MCF 10A (cell line): ENCODE measurements at regions not wholly inside any gene's neighbourhood (a gene's known extent, or its start where the extent isn't known, plus 50 kb on each side); places are given as distances from the start of the nearest gene placed in this dataset.

Experiments used
- BruUV-seq: library from RNA; stranded (reverse); fragments of 400-500 nt; replicated peaks from 2 replicates; lab custom pipeline; 2021; lab: Mats Ljungman, UMichigan
- CTCF ChIA-PET: fragments of 300-600 bp; sonication (Branson Sonifier 250); formaldehyde crosslinking; extraction: SDS; loops from one replicate; lab custom pipeline; 2021; ENCODE audit warnings: antibody characterized with exemption, inconsistent platforms; lab: Yijun Ruan, JAX
- POLR2A ChIA-PET: fragments of 300-600, 350-650 bp; sonication (Branson Sonifier 250); formaldehyde crosslinking; extraction: SDS; loops from one replicate; lab custom pipeline; 2020; ENCODE audit warnings: antibody characterized with exemption, inconsistent platforms; lab: Yijun Ruan, JAX
- DNase-seq: peaks from one replicate; pipeline ENCODE4 v3.0.0-alpha.2; 2018; ENCODE audit not compliant: unreplicated experiment
- H3K27ac Mint-ChIP-seq: one replicate; pipeline ENCODE4 v1.8.0; 2022; ENCODE audit warnings: mild to moderate bottlenecking, low read depth, mixed read lengths; ENCODE audit not compliant: unreplicated experiment
- H3K27me3 Mint-ChIP-seq: one replicate; pipeline ENCODE4 v1.8.0; 2022; ENCODE audit warnings: mixed read lengths; ENCODE audit not compliant: insufficient read depth, unreplicated experiment
- H3K36me3 Mint-ChIP-seq: one replicate; pipeline ENCODE4 v1.8.0; 2022; ENCODE audit warnings: mild to moderate bottlenecking, moderate library complexity, mixed read lengths; ENCODE audit not compliant: insufficient read depth, unreplicated experiment
- H3K4me1 Mint-ChIP-seq: one replicate; pipeline ENCODE4 v1.8.0; 2022; ENCODE audit warnings: mixed read lengths; ENCODE audit not compliant: insufficient read depth, unreplicated experiment
- H3K4me3 Mint-ChIP-seq: one replicate; pipeline ENCODE4 v1.8.0; 2022; ENCODE audit warnings: mild to moderate bottlenecking, moderate library complexity, mixed read lengths; ENCODE audit not compliant: unreplicated experiment
- H3K9me3 Mint-ChIP-seq: one replicate; pipeline ENCODE4 v1.8.0; 2022; ENCODE audit warnings: mixed read lengths; ENCODE audit not compliant: unreplicated experiment
- intact Hi-C: fragments of 100-400 bp; cut with micrococcal nuclease; formaldehyde crosslinking; loops from 2 replicates; pipeline ENCODE4 v1.14.1; 2022
- TF ChIP-seq, protein P1 (sequence below): fragments of 200-600 bp; IDR thresholded peaks from one replicate; pipeline ENCODE4 v1.8.0; 2022; ENCODE audit warnings: antibody characterized with exemption, mild to moderate bottlenecking; ENCODE audit not compliant: unreplicated experiment

DNA sequence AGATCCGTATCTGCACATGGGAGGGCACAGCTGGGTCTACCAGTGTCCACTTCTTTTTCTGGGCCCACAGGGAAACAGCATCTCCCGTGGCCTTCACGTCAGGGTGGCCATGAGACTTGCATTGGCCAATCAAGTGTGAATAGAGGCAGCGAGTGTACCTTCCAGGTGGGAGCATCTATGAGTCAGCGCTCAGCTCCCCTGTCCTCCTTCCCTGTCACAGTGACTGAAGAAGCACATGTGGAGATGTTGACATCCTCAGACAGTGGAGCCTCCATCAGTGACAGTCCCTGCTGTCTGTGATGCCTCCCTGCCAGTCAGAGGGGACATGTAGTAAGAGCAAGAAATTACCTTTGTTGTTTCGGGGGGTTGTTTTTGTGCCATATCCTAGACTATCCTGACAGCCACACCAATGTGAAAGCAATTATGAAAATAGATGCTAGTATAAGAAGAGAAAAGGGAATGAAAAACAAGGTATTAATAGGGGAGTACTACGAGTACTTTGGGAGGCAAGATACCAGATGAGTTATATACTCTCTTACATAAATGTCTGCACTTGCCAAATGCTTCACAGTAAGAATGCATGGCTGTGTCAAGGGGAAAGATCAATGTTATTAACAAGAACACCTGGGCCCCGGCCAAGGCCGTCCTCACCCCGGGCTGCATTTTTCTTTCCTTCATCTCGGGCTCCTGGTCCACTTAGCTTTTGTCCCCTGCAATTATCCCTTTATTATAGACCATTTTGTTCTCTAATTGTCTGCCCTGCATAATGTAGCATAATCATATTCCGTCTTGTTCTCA, 86.0 kb downstream of the MATN1 start:
- ChIA-PET CTCF (no interaction called here), POLR2A (no interaction called here)
- DNase-seq, result no peak
- Mint-ChIP-seq H3K9me3 (no peaks in the 10 kb centered on the region), H3K27ac (no peak overlapping the region), H3K4me3 (no peak overlapping the region), H3K27me3 (no peaks in the 10 kb centered on the region), H3K4me1 (no peaks in the 10 kb centered on the region), H3K36me3 (no peaks in the 10 kb centered on the region)
- intact Hi-C loops, result no loop called here
- BruUV-seq, result no TSS peak
- TF ChIP-seq, protein P1, sequence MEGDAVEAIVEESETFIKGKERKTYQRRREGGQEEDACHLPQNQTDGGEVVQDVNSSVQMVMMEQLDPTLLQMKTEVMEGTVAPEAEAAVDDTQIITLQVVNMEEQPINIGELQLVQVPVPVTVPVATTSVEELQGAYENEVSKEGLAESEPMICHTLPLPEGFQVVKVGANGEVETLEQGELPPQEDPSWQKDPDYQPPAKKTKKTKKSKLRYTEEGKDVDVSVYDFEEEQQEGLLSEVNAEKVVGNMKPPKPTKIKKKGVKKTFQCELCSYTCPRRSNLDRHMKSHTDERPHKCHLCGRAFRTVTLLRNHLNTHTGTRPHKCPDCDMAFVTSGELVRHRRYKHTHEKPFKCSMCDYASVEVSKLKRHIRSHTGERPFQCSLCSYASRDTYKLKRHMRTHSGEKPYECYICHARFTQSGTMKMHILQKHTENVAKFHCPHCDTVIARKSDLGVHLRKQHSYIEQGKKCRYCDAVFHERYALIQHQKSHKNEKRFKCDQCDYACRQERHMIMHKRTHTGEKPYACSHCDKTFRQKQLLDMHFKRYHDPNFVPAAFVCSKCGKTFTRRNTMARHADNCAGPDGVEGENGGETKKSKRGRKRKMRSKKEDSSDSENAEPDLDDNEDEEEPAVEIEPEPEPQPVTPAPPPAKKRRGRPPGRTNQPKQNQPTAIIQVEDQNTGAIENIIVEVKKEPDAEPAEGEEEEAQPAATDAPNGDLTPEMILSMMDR, result no peak

DNA sequence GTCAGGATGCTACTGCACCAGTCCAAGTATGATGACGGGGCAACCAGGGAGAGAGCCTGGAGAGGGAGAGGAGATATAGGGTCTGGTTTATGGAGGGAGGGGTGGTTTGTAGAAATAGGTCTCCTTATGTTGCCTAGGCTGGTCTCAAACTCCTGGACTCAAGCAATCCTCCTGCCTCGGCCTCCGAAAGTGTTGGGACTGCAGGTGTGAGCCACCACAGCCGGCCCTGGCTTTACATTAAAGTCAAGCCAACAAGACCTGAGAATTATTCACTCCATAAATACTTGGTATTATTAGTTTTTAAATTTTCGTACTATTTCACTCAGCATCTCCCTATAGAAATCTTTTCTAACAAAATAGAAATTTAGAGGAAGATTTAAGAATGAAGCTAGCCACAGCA, 86.8 kb downstream of the MATN1 start:
- TF ChIP-seq, protein P1, result no peak
- intact Hi-C loops, result no loop called here
- ChIA-PET POLR2A (no interaction called here), CTCF (no interaction called here)
- H3K9me3 Mint-ChIP-seq, result no peaks in the 10 kb centered on the region
- BruUV-seq, result no TSS peak
- no peaks in the 10 kb centered on the region for H3K27me3 Mint-ChIP-seq
- no peak overlapping the region for H3K27ac Mint-ChIP-seq
- no peaks in the 10 kb centered on the region for H3K36me3 Mint-ChIP-seq
- no peak for DNase-seq
- no peak overlapping the region for H3K4me3 Mint-ChIP-seq
- H3K4me1 Mint-ChIP-seq, result no peaks in the 10 kb centered on the region

DNA sequence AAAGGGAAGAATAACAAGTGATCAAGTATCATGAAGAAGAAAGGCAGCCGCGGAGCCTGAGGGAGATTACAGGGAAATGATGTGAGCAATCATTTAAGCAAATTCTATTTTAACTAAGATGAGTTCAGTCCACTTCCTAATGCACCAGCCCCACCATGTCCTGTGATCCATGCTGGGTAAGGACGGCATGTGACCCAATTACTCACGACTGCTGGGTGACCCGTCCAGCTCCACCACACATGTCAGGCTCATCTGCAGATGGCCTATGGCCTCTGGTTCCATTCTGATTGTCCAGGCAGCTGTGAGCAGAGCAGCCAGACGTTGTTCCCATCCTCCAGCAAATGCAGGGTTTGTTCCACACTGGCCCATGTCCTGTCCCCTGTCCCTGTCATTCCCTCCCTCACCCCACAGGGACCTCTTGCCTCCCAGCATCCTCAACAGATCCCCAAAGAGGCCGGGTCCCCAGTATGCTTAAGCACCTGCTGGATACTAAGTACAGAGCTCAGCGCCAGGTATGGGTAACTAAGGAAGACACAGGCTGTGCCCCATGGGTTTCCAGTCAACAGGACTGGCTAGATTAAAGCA, 87.9 kb downstream of the MATN1 start:
- intact Hi-C loops, result no loop called here
- H3K4me3 Mint-ChIP-seq, result no peak overlapping the region
- TF ChIP-seq, protein P1, result no peak
- no peaks in the 10 kb centered on the region for H3K9me3 Mint-ChIP-seq
- H3K27ac Mint-ChIP-seq, result no peak overlapping the region
- no TSS peak for BruUV-seq
- POLR2A ChIA-PET, result no interaction called here
- H3K4me1 Mint-ChIP-seq, result no peaks in the 10 kb centered on the region
- CTCF ChIA-PET, result no interaction called here
- no peak for DNase-seq
- no peaks in the 10 kb centered on the region for H3K27me3 Mint-ChIP-seq
- H3K36me3 Mint-ChIP-seq, result no peaks in the 10 kb centered on the region

DNA sequence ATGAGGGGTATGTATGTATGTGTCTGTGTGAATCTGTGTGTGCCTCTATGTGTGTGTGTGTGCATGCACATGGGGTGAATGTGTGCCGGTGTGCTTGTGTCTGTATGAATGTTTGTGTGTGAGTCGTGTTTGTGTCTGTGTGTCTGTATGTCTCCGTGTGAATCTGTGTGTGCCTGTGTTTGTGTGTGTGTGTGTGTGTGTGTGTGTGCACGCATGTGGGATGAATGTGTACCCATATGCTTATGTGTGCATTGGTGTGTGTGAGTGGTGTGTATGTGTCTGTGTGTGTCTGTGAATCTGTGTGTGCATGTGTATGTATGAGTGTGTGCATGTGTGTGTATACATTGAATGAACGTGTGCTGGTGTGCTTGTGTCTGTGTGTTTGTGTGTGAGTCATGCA, 88.9 kb downstream of the MATN1 start:
- H3K4me1 Mint-ChIP-seq, result no peaks in the 10 kb centered on the region
- TF ChIP-seq, protein P1, result no peak
- no peak overlapping the region for H3K27ac Mint-ChIP-seq
- CTCF ChIA-PET, result no interaction called here
- H3K9me3 Mint-ChIP-seq, result no peaks in the 10 kb centered on the region
- BruUV-seq, result no TSS peak
- DNase-seq, result no peak
- no peaks in the 10 kb centered on the region for H3K36me3 Mint-ChIP-seq
- no peak overlapping the region for H3K4me3 Mint-ChIP-seq
- intact Hi-C loops, result no loop called here
- no peaks in the 10 kb centered on the region for H3K27me3 Mint-ChIP-seq
- POLR2A ChIA-PET, result no interaction called here
